RWPE1 (cell line): ENCODE measurements at regions not wholly inside any gene's neighbourhood (a gene's known extent, or its start where the extent isn't known, plus 50 kb on each side); places are given as distances from the start of the nearest gene placed in this dataset.

ENCODE experiments used
- CTCF ChIA-PET: fragments of 350-600 bp; sonication (Branson Sonifier 250); formaldehyde crosslinking; extraction: SDS; loops from one replicate; lab custom pipeline; 2021; lab: Yijun Ruan, JAX
- POLR2A ChIA-PET: fragments of 400-600 bp; formaldehyde crosslinking; extraction: SDS; loops from one replicate; lab custom pipeline; 2020; ENCODE audit warnings: antibody characterized with exemption; ENCODE audit not compliant: low non-redundant PET; lab: Yijun Ruan, JAX
- DNase-seq: peaks from one replicate; pipeline ENCODE4 v3.0.0; 2012; ENCODE audit warnings: low spot score
- H3K27ac ChIP-seq: fragments of 450-650 bp; 2 replicates; pipeline ENCODE4 v1.5.1; 2017
- TF ChIP-seq, protein P1 (sequence below): fragments of 450-650 bp; conservative IDR thresholded peaks from 2 replicates; pipeline ENCODE4 v1.5.1; 2017; ENCODE audit warnings: low read depth, mild to moderate bottlenecking

GRCh38 chr3:191790934-191791333 lies 330.0 kb downstream of the PYDC2 start:
- ChIA-PET POLR2A (no interaction called here), CTCF (no interaction called here)
- no peak for DNase-seq
- H3K27ac ChIP-seq, result no peak overlapping the region
- TF ChIP-seq, protein P1, sequence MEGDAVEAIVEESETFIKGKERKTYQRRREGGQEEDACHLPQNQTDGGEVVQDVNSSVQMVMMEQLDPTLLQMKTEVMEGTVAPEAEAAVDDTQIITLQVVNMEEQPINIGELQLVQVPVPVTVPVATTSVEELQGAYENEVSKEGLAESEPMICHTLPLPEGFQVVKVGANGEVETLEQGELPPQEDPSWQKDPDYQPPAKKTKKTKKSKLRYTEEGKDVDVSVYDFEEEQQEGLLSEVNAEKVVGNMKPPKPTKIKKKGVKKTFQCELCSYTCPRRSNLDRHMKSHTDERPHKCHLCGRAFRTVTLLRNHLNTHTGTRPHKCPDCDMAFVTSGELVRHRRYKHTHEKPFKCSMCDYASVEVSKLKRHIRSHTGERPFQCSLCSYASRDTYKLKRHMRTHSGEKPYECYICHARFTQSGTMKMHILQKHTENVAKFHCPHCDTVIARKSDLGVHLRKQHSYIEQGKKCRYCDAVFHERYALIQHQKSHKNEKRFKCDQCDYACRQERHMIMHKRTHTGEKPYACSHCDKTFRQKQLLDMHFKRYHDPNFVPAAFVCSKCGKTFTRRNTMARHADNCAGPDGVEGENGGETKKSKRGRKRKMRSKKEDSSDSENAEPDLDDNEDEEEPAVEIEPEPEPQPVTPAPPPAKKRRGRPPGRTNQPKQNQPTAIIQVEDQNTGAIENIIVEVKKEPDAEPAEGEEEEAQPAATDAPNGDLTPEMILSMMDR, result no peak

GRCh38 chr3:191792580-191792979 lies 331.6 kb downstream of the PYDC2 start:
- no peak overlapping the region for H3K27ac ChIP-seq
- no peak for DNase-seq
- POLR2A ChIA-PET, result no interaction called here
- TF ChIP-seq, protein P1, result no peak
- CTCF ChIA-PET, result no interaction called here

DNA sequence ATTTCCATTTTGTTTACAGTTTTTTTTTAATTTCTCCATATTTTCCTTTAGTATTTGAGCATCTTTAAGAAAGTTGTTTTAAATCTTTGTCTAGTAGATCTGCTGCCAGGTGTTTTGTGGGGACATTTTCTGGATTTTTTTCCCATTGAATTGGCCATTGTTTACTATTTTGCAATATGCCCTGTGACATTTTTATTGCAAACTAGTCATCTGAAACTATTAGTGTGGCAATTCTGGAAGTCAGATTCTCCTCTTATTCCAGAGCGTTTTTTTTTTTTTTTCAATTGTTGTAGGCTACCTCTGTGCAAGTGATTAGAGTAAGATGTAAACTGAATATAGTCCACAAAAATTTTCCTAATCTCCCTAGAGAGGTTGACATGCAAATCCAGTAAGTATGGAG lies 334.2 kb downstream of the PYDC2 start:
- no peak overlapping the region for H3K27ac ChIP-seq
- ChIA-PET CTCF (no interaction called here), POLR2A (no interaction called here)
- TF ChIP-seq, protein P1, result no peak
- no peak for DNase-seq

DNA sequence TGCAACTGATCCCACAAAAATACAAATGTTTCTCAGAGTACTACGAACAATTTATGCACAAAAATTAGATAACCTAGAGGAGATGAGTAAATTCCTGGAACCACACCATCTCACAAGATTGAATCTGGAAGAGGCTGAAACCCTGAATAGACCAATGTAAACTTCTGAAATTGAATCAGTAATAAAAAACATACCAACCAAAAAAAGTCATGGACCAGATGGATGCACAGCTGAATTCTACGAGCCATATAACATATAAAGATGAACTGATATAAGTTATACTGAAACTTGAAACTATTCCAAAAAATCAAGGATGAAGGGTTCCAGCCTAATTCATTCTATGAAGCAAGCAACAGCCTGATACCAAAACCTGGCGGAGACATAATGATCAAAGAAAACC lies 336.3 kb downstream of the PYDC2 start:
- DNase-seq, result no peak
- POLR2A ChIA-PET, result no interaction called here
- CTCF ChIA-PET, result no interaction called here

DNA sequence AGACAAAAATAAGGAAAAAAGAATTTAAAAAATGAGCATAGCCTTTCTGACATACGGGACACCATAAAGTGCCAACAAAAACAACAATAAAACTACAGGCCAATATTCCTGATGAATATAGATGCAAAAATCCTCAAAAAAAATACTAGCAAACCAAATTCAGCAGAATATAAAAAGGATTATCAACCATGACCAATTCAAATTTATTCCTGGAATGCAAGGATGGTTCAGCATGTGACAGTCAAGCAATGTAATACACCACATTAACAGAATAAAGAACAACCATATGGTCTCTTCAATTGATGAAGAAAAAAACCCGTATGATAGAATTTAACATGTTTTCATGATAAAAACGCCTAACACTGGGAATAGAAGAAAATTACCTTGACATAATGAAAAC lies 341.7 kb downstream of the PYDC2 start:
- ChIA-PET POLR2A (no interaction called here), CTCF (no interaction called here)
- TF ChIP-seq, protein P1, result no peak
- H3K27ac ChIP-seq, result no peak overlapping the region
- DNase-seq, result no peak

More for the DNA sequence above, 336.3 kb downstream of the PYDC2 start:
- H3K27ac ChIP-seq, result no peak overlapping the region
- TF ChIP-seq, protein P1, result no peak

- ChIA-PET POLR2A (no interaction called here), CTCF (no interaction called here)
- TF ChIP-seq, protein P1, result no peak
- no peak for DNase-seq
- no peak overlapping the region for H3K27ac ChIP-seq
These were observed 344.0 kb downstream of the PYDC2 start for GRCh38 chr3:191804935-191805334.

DNA sequence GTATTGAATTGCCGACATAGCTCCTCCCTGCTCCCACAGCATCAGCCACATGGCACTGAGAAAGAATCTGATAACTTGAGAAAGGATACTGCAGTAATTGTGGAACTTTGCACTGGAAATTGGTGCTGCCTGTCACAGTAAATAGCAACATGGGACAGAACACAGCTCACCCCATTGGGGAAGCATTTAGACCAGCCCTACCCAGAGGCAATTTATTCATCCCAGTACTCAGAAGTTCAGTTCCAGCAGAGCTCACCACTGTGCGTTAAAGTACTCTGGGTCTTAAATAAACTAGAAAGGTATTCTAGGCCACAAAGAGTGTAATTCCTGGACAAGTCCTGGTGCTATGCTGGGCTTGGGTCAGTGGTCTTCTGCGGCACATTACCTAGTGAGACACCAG lies 347.1 kb downstream of the PYDC2 start:
- no peak overlapping the region for H3K27ac ChIP-seq
- ChIA-PET CTCF (no interaction called here), POLR2A (no interaction called here)
- TF ChIP-seq, protein P1, result no peak
- DNase-seq, result no peak
